ENCODE measurements at regions not wholly inside any gene's neighbourhood (a gene's known extent, or its start where the extent isn't known, plus 50 kb on each side); places are given as distances from the start of the nearest gene placed in this dataset.

GRCh38 chr2:219782737-219783348, 155.4 kb downstream of the SLC4A3 start:
- Histone ChIP-seq H3K79me2 (replicated peaks; ENCODE audit: insufficient read depth, low read length) (no peaks in the 10 kb centered on the region), H3K9me2 (ENCODE audit: insufficient read depth, low read length) (no peaks in the 10 kb centered on the region), H2AFZ (ENCODE audit: low read depth, low read length) (no peak overlapping the region), H3K9me3 (ENCODE audit: low read length) (no peaks in the 10 kb centered on the region), H3K4me3 (ENCODE audit: low read length) (no peak overlapping the region), H3K4me2 (ENCODE audit: low read length) (no peak overlapping the region), H3K9ac (ENCODE audit: low read length) (no peak overlapping the region), H3K27ac (ENCODE audit: low read length) (no peak overlapping the region), H3K36me3 (ENCODE audit: insufficient read depth, low read length) (no peaks in the 10 kb centered on the region), H4K20me1 (ENCODE audit: insufficient read depth) (no peaks in the 10 kb centered on the region), H3K27me3 (ENCODE audit: insufficient read depth, low read depth, low read length) (no peaks in the 10 kb centered on the region), H3F3A (ENCODE audit: insufficient read depth, low read length, poor library complexity, severe bottlenecking) (no peaks in the 10 kb centered on the region)
- TF ChIP-seq MXI1 (conservative IDR thresholded peaks at IDR 0.05; ENCODE audit: poor library complexity, severe bottlenecking), result no peak
- TF ChIP-seq TAF1 (IDR thresholded peaks at IDR 0.05; ENCODE audit: low read depth), result no peak
- TF ChIP-seq REST (IDR thresholded peaks at IDR 0.05; ENCODE audit: borderline replicate concordance), result no peak
- no peak for TF ChIP-seq EZH2 (IDR thresholded peaks at IDR 0.05; ENCODE audit: borderline replicate concordance, insufficient read depth, low read length, poor library complexity, severe bottlenecking)
- TF ChIP-seq CTCF (IDR thresholded peaks at IDR 0.05; ENCODE audit: poor library complexity, severe bottlenecking), result no peak
- TF ChIP-seq SMC3 (conservative IDR thresholded peaks at IDR 0.05; ENCODE audit: poor library complexity), result no peak

- Histone ChIP-seq H3K27me3 (ENCODE audit: insufficient read depth, low read depth, low read length) (no peaks in the 10 kb centered on the region), H3K4me3 (ENCODE audit: low read length) (no peak overlapping the region)
These were observed 156.0 kb downstream of the SLC4A3 start for GRCh38 chr2:219783359-219783975.

More at GRCh38 chr2:219783359-219783975, 156.0 kb downstream of the SLC4A3 start:
- no peak overlapping the region for H3K4me2 ChIP-seq (ENCODE audit: low read length)
- H3K79me2 ChIP-seq (replicated peaks; ENCODE audit: insufficient read depth, low read length), result no peaks in the 10 kb centered on the region
- H3K9ac ChIP-seq (ENCODE audit: low read length), result no peak overlapping the region
- no peaks in the 10 kb centered on the region for H3K36me3 ChIP-seq (ENCODE audit: insufficient read depth, low read length)
- TF ChIP-seq EZH2 (IDR thresholded peaks at IDR 0.05; ENCODE audit: borderline replicate concordance, insufficient read depth, low read length, poor library complexity, severe bottlenecking) (no peak), EP300 (conservative IDR thresholded peaks at IDR 0.05; ENCODE audit: poor library complexity, severe bottlenecking) (no peak), RAD21 (conservative IDR thresholded peaks at IDR 0.05) (no peak), MXI1 (conservative IDR thresholded peaks at IDR 0.05; ENCODE audit: poor library complexity, severe bottlenecking) (no peak), SMC3 (conservative IDR thresholded peaks at IDR 0.05; ENCODE audit: poor library complexity) (no peak), REST (IDR thresholded peaks at IDR 0.05; ENCODE audit: borderline replicate concordance) (no peak), POLR2AphosphoS5 (IDR thresholded peaks at IDR 0.05) (no peak), TAF1 (IDR thresholded peaks at IDR 0.05; ENCODE audit: low read depth) (no peak), CTCF (IDR thresholded peaks at IDR 0.05; ENCODE audit: poor library complexity, severe bottlenecking) (no peak)
- H3K27ac ChIP-seq (ENCODE audit: low read length), result no peak overlapping the region
- no peaks in the 10 kb centered on the region for H3K9me3 ChIP-seq (ENCODE audit: low read length)
- H4K20me1 ChIP-seq (ENCODE audit: insufficient read depth), result no peaks in the 10 kb centered on the region
- H3K9me2 ChIP-seq (ENCODE audit: insufficient read depth, low read length), result no peaks in the 10 kb centered on the region
- H3F3A ChIP-seq (ENCODE audit: insufficient read depth, low read length, poor library complexity, severe bottlenecking), result no peaks in the 10 kb centered on the region
- no peak overlapping the region for H2AFZ ChIP-seq (ENCODE audit: low read depth, low read length)
